ENCODE measurements at regions not wholly inside any gene's neighbourhood (a gene's known extent, or its start where the extent isn't known, plus 50 kb on each side); places are given as distances from the start of the nearest gene placed in this dataset.
A peak's percentile ranks its signal among the peaks of the same experiment; 100 is the strongest.

DNA sequence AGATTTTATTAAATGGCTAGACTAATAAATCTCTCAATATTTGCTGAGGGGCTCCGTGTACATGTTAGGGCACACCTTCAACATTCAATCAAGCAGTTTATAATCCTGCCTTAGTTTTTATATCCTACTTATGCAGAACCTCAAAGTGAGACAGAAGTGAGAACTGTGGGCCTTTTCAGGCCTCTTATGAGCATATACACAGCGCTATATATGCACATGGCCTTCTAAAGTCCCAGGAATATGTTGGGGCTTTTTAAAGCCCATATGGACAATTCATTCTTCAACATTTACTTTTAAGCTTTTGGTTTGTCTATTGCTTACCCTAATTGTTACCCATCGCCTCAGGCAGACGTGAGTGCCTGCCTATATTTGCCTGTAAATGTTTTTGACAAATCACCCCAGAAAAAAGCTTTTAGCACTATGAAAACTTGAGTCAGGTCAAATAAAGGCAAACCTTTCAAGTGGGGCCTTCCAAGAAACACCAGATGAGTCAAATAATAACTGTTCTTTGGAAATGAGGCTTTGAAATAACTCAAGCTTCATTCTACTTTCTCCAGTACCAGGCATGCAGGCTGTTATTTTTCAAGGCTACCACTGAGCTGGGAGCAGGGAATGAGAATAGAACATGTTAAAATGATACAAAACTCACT, 58.2 kb downstream of the ESM1 start:
- DNase-seq, result no peak

- no peak for DNase-seq
Measured at GRCh38 chr5:54924487-54924886, 60.9 kb downstream of the ESM1 start.

DNA sequence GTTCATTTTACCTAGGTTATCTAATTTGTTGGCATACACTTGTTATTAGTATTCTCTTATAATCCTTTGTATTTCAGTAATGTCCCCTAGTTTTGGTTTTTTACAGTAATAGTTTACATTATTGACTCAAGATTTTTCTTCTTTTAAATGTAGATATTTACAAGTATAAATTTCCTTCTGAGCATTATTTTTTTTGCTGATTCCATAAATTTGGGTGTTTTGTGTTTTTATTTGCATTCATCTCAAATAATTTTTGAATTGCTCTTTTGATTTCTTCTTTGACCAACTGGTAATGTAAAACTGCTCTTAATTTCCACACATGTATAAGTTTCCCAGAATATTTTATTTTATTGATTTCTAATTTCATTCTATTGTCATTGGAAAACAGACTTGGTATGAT, 68.1 kb downstream of the ESM1 start:
- DNase-seq, result no peak

GRCh38 chr5:54915466-54916027, 69.8 kb downstream of the ESM1 start:
- no peak for DNase-seq

GRCh38 chr5:54912021-54912420, 73.4 kb downstream of the ESM1 start:
- DNase-seq, result no peak

GRCh38 chr5:54909911-54910870, 75.2 kb downstream of the ESM1 start:
- DNase-seq, result no peak

- no peak for DNase-seq
Measured at GRCh38 chr5:54908774-54909525, 76.4 kb downstream of the ESM1 start.

DNA sequence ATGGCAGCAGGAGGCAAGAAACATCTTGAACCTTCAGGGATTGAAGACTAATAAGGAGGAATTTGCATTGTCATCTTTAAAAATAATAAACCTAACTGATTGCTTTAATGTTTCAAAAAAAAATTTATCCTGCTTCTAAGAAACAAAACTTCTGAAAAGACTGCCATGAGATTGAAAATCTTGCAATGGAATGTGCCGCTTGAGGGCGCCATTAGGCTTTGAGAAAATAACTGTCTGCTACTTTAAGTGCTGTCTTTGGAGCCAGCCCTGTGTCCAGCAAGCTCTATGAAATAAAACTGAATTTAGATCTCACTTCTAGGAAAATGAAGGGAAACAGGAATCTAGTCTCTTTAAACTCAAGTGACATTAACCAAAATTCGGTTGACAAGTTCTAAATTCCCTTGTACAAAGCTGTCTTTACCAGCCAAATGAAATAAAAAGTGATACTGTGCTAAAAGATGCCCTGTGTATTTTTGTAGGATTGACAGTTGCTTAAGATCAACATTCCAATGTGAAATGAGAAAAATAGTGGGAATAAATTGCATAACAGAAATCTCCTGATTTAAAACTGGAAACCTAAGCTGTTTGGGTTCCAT, 79.4 kb downstream of the ESM1 start:
- DNase-seq, result peak; percentile 39

DNA sequence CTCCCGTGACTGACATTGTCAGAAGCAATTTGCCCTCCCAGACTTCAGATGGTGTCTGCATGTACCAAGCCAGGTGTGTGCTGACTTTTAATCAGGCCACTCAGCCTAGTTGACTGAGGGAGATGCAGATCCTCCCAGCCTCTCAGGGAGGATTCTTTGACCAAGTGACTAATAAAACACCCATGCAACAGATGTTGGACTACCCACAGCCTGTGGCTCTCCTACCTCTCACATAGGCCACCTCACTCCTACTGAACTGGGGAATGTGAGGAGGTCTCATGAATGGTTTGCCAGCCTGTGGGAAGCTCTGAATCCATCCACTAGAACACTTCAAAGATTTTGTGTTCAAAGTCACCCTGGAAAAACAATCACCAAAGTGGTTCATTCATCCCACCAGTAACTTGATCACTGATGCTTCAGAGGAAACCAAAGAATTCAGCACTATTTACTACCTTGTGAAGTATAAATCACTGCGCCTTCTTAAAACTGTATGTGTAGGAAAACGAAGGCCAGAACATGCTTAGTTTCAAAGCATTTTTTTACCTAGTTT, 80.1 kb downstream of the ESM1 start:
- no peak for DNase-seq

- no peak for DNase-seq
Measured at GRCh38 chr5:54904425-54904824, 81.0 kb downstream of the ESM1 start.

DNA sequence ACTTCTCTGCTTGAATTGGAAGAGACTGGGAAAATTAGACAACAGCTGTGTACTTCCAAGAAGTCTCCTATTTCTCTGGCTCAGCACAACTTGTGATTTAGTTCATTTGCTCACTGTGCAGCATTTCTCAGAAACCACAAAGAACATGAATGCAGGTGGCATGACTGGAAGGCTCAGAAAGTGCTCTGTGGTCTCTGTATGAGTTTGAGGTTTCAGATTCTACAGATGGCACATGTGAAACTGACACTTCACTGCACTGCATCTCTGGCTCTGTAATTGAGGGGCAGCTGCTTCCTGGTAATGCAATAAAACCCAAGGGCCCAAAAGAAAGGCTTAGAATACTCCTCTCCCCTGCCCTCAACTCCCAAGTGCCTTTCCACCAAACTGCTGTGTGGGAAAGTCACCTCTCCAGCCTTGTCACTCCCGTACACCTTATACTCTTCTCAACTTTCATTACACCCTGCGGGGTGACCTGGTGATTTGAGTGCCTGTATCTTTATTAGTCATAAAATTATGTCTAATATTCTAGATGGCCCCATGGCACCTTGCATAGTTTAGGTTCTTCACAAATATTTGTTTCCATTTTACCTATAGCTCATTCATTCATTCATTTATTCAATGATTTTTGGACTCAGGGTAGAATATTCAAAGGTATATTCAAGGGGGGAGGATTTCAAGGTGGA, 82.5 kb downstream of the ESM1 start:
- DNase-seq, result no peak

DNA sequence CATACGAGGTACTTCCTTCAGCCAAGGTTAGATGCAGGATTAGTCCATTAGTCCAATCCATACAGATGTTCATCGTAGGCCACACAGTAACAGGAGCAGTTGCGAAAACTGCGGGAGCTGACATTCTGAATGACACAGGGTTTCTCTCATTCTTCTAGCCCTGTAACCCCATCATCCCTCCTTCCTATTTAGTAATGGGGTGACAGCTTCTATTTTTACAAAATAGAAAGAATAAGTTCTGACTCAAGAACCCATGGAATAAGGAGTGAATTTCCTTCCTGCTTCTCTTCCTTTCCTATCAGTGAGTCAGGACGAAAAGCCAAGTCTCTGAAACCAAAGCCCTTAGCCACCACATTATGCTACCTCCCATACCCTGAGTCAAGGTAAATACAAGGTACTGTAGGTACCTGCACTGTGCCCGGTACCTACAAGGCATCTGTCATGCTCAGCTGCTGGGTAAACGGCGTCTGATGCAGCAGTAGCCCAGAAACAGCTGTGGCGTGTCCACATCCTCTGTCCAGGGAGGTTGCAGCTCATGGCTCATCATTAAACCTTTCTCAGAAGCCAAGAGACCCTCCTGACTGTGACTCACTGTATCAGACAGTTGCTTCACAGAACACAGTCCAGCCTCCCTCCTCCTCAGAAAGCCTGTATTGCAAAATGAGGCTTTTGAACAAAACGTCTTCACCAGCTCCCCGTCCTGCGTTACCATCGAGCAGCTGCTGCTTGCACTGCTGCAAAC, 84.2 kb downstream of the ESM1 start:
- no peak for DNase-seq

- DNase-seq, result no peak
Measured at GRCh38 chr5:54897001-54897400, 88.4 kb downstream of the ESM1 start.

DNA sequence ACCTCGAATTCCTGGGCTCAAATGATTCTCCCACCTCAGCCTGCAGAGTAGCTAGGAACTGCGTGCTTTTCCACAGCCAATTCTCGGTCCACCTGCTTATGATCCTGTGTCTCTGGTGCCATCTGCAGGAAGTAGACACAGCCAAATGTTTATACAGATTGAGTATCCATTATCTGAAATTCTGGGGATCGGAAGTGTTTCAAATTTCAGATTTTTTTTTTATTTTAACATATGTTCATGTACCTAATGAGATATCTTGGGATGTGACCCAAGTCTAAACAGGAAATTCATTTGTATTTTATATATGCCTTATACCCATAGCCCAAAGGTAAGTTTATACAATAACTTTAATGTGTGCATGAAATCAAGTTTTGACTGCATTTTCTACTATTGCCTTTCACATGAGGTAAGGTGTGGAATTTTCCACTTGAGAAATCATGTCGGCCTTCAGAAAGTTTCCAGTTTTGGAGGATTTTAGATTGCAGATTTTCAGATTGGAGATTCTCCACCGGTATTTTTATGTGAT, 89.5 kb downstream of the ESM1 start:
- peak; percentile 26 for DNase-seq

DNA sequence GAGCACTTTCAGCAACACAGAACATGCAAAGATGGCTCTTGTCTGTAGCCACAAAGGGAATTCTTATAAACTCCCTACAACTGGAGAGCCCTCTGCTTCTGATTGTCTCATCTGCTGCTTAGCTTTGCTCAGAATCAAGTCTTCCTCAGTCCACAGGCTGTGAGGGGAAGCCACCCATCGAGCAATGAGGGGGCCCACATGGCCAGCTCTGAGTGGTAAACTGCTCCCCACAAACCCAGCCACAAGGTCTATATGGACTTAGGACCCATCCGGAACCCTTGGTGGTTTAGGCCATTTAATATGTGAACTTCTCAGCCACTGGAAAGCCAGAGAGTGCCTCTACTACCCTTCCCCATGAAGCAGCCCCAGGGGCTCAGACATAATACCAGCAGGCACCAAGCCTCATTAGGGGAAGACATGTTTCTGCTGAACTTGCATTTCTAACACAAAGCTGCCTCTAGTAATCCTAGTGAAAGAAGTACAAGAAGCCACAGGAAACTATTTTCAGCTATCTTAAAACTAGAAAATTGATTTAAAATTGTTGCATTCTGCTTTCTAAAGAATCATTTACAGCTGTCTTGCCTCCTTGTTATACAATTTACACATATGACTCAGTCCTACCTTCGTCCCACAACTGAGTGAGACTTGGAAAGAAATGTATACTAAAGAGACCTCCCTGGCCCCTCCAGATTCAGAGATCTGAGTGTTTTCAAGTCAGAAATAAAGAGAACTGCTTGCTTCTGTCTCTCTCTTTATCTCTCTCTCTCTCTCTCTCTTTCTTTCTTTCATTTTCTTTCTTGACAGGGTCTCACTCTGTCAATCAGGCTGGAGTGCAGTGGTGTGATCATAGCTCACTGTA, 90.2 kb downstream of the ESM1 start:
- no peak for DNase-seq

DNA sequence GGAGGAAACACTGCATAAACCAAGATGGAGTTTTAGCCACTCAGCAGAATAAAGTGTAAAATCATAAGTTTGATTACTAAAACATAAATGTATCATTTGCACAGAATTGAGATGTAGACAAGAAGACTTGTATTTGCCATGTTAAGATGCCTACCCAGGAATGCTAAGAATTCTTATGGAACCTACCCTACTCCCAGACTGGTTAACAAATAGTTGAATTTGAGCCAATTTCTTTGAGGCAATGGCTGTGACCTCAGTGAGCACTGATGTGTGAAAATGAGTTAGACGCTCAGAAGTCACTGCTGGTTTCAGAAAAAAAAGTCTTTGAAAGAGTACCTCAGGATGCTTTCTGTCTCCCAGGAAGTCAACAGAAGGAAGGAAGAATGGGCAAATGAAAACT, 95.6 kb downstream of the ESM1 start:
- DNase-seq, result no peak

GRCh38 chr5:54887663-54888062, 97.7 kb downstream of the ESM1 start:
- no peak for DNase-seq

GRCh38 chr5:54886866-54887265, 98.5 kb downstream of the ESM1 start:
- no peak for DNase-seq

DNA sequence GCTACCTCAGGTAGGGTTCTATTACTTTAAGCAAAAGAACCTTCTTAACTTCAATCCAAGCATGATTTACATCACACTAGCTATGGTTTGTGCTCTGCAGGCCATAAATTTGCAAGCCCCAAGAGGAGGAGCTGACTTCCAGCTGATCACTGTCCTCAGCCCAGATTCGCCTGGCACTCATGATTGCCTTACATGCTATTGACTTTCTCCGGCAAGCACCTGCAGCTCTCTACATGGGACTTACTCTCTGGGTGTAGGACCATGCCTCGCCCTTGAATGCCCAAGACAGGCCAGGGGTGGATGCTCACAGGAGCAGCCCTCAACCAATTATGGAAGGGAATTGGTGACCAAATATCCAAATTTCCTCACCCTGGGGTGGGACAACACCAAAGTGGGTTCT, 99.8 kb downstream of the ESM1 start:
- no peak for DNase-seq

GRCh38 chr5:54884195-54884536, 101.2 kb downstream of the ESM1 start:
- DNase-seq, result no peak
